GM19240 (cell line): ENCODE measurements at regions not wholly inside any gene's neighbourhood (a gene's known extent, or its start where the extent isn't known, plus 50 kb on each side); places are given as distances from the start of the nearest gene placed in this dataset.

Experiments used
- DNase-seq: peaks from one replicate; pipeline ENCODE4 v3.0.0; 2011; ENCODE audit warnings: low spot score; ENCODE audit not compliant: insufficient read length

GRCh38 chr1:56156971-56157876 lies 422.1 kb downstream of the PLPP3 start:
- DNase-seq: no peak

GRCh38 chr1:56153276-56153675 lies 426.1 kb downstream of the PLPP3 start:
- no peak for DNase-seq

GRCh38 chr1:56152635-56153034 lies 426.7 kb downstream of the PLPP3 start:
- no peak for DNase-seq

GRCh38 chr1:56151402-56151801 lies 428.0 kb downstream of the PLPP3 start:
- no peak for DNase-seq

GRCh38 chr1:56150441-56151215 lies 428.7 kb downstream of the PLPP3 start:
- DNase-seq: no peak

GRCh38 chr1:56149761-56150160 lies 429.6 kb downstream of the PLPP3 start:
- DNase-seq: no peak

GRCh38 chr1:56148326-56149193 lies 430.8 kb downstream of the PLPP3 start:
- DNase-seq: no peak

- DNase-seq: no peak
Observed at GRCh38 chr1:56147459-56147858, 431.9 kb downstream of the PLPP3 start.

GRCh38 chr1:56147034-56147433 lies 432.3 kb downstream of the PLPP3 start:
- no peak for DNase-seq

GRCh38 chr1:56146449-56146848 lies 432.9 kb downstream of the PLPP3 start:
- no peak for DNase-seq

GRCh38 chr1:56145581-56145980 lies 433.8 kb downstream of the PLPP3 start:
- no peak for DNase-seq

GRCh38 chr1:56142301-56142700 lies 437.1 kb downstream of the PLPP3 start:
- no peak for DNase-seq

GRCh38 chr1:56139836-56140235 lies 439.5 kb downstream of the PLPP3 start:
- DNase-seq: no peak

GRCh38 chr1:56137521-56138505 lies 441.6 kb downstream of the PLPP3 start:
- DNase-seq: no peak

GRCh38 chr1:56137090-56137489 lies 442.3 kb downstream of the PLPP3 start:
- no peak for DNase-seq

- no peak for DNase-seq
Observed at GRCh38 chr1:56135864-56136147, 443.6 kb downstream of the PLPP3 start.

GRCh38 chr1:56135069-56135863 lies 444.1 kb downstream of the PLPP3 start:
- DNase-seq: no peak

- DNase-seq: no peak
Observed at GRCh38 chr1:56133522-56134472, 445.6 kb downstream of the PLPP3 start.

GRCh38 chr1:56132520-56132919 lies 446.8 kb downstream of the PLPP3 start:
- DNase-seq: no peak
